ENCODE measurements at regions not wholly inside any gene's neighbourhood (a gene's known extent, or its start where the extent isn't known, plus 50 kb on each side); places are given as distances from the start of the nearest gene placed in this dataset.

DNA sequence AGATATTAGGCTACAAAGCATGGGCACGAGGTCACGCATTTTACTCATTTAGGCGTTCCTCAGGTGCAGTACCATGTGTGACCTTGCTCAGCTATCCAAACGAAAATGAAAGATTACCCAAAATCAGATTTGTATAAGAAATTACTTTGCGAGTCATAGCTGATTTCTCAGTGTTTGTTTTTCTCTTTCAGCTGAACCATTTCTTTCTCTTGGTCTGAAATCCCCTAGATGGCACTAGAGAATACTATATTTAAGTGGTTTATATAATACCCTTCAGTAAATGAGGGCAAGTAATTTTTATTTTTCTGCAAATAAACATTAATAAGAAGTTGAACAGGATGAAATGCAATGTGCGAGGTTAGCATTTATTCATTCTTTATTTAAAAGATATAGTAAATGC is 496.6 kb downstream of the STIM2 start:
- no peak for TF ChIP-seq EP300 (IDR thresholded peaks at IDR 0.05)
- TF ChIP-seq, protein P1, sequence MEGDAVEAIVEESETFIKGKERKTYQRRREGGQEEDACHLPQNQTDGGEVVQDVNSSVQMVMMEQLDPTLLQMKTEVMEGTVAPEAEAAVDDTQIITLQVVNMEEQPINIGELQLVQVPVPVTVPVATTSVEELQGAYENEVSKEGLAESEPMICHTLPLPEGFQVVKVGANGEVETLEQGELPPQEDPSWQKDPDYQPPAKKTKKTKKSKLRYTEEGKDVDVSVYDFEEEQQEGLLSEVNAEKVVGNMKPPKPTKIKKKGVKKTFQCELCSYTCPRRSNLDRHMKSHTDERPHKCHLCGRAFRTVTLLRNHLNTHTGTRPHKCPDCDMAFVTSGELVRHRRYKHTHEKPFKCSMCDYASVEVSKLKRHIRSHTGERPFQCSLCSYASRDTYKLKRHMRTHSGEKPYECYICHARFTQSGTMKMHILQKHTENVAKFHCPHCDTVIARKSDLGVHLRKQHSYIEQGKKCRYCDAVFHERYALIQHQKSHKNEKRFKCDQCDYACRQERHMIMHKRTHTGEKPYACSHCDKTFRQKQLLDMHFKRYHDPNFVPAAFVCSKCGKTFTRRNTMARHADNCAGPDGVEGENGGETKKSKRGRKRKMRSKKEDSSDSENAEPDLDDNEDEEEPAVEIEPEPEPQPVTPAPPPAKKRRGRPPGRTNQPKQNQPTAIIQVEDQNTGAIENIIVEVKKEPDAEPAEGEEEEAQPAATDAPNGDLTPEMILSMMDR (IDR thresholded peaks at IDR 0.05), result no peak
- no peak for TF ChIP-seq POLR2AphosphoS5 (IDR thresholded peaks at IDR 0.05)
- no peak for TF ChIP-seq POLR2A (IDR thresholded peaks at IDR 0.05)
- no peak for DNase-seq
- ATAC-seq (ENCODE audit: low FRiP score in 2 of 2), result no peak
- Histone ChIP-seq H3K9me3 (no peaks in the 10 kb centered on the region), H3K27me3 (no peaks in the 10 kb centered on the region), H3K4me1 (no peaks in the 10 kb centered on the region), H3K36me3 (no peaks in the 10 kb centered on the region), H3K4me3 (no peak overlapping the region), H3K27ac (no peak overlapping the region)
- 48 to 57% methylated on average over 6 of the region's 6 CpGs for WGBS, 2 donors

- 66 to 71% methylated on average over 2 of the region's 2 CpGs for WGBS, 2 donors
- DNase-seq (no peak), ATAC-seq (ENCODE audit: low FRiP score in 2 of 2) (no peak)
- Histone ChIP-seq H3K27ac (no peak overlapping the region), H3K4me3 (no peak overlapping the region), H3K27me3 (no peaks in the 10 kb centered on the region), H3K36me3 (no peaks in the 10 kb centered on the region), H3K9me3 (no peaks in the 10 kb centered on the region), H3K4me1 (no peaks in the 10 kb centered on the region)
- TF ChIP-seq EP300 (IDR thresholded peaks at IDR 0.05) (no peak), POLR2AphosphoS5 (IDR thresholded peaks at IDR 0.05) (no peak), POLR2A (IDR thresholded peaks at IDR 0.05) (no peak)
- TF ChIP-seq, protein P1 (IDR thresholded peaks at IDR 0.05), result no peak
These were observed 497.6 kb downstream of the STIM2 start for GRCh38 chr4:27358269-27358668.

DNA sequence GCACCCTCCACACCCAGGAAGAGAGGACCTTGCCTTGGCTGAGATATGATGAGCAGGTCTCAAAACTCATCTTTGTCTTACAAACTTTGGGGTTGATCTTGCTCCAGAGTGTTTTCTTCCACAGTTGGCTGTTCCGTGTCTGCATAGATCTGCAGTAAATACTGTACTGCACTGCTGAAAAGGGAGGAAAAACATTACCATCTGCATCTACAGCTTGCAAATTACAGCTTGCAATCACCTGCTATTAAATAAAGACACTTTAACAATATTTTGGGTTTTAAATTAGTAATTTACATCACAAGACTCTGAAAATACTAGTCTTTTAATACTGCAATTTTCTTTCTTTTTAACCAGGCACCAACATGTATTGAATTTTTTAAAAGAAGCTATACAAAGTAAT is 499.5 kb downstream of the STIM2 start:
- ATAC-seq (ENCODE audit: low FRiP score in 2 of 2), result no peak
- no peaks in the 10 kb centered on the region for H3K36me3 ChIP-seq
- H3K27me3 ChIP-seq, result no peaks in the 10 kb centered on the region
- 69 to 89% methylated on average over 1 of the region's 1 CpG for WGBS, 2 donors
- H3K4me1 ChIP-seq, result no peaks in the 10 kb centered on the region
- no peaks in the 10 kb centered on the region for H3K9me3 ChIP-seq
- TF ChIP-seq, protein P1 (IDR thresholded peaks at IDR 0.05), result no peak
- TF ChIP-seq POLR2AphosphoS5 (IDR thresholded peaks at IDR 0.05) (no peak), POLR2A (IDR thresholded peaks at IDR 0.05) (no peak), EP300 (IDR thresholded peaks at IDR 0.05) (no peak)
- no peak for DNase-seq
- no peak overlapping the region for H3K27ac ChIP-seq
- no peak overlapping the region for H3K4me3 ChIP-seq

- 49 to 51% methylated on average over 7 of the region's 7 CpGs for WGBS, 2 donors
These were observed 500.2 kb downstream of the STIM2 start for GRCh38 chr4:27360790-27361267.

GRCh38 chr4:27364509-27364908 is 503.9 kb downstream of the STIM2 start:
- no peak overlapping the region for H3K4me3 ChIP-seq
- no peak for ATAC-seq (ENCODE audit: low FRiP score in 2 of 2)
- H3K27me3 ChIP-seq, result no peaks in the 10 kb centered on the region
- no peak overlapping the region for H3K27ac ChIP-seq
- peak in 1 of 2 donors; percentile 21 for DNase-seq
- TF ChIP-seq POLR2A (IDR thresholded peaks at IDR 0.05) (no peak), POLR2AphosphoS5 (IDR thresholded peaks at IDR 0.05) (no peak), EP300 (IDR thresholded peaks at IDR 0.05) (no peak)
- TF ChIP-seq, protein P1 (IDR thresholded peaks at IDR 0.05), result no peak
- H3K4me1 ChIP-seq, result no peaks in the 10 kb centered on the region
- no peaks in the 10 kb centered on the region for H3K36me3 ChIP-seq
- no peaks in the 10 kb centered on the region for H3K9me3 ChIP-seq
- 90 to 96% methylated on average over 6 of the region's 6 CpGs for WGBS, 2 donors

More at GRCh38 chr4:27360790-27361267, 500.2 kb downstream of the STIM2 start:
- H3K36me3 ChIP-seq, result no peaks in the 10 kb centered on the region
- ATAC-seq (ENCODE audit: low FRiP score in 2 of 2) (peak in 1 of 2 donors; percentile 75), DNase-seq (no peak)
- no peak overlapping the region for H3K27ac ChIP-seq
- TF ChIP-seq EP300 (IDR thresholded peaks at IDR 0.05), result no peak
- no peak for TF ChIP-seq POLR2A (IDR thresholded peaks at IDR 0.05)
- TF ChIP-seq POLR2AphosphoS5 (IDR thresholded peaks at IDR 0.05), result no peak
- TF ChIP-seq, protein P1 (IDR thresholded peaks at IDR 0.05), result no peak
- no peaks in the 10 kb centered on the region for H3K27me3 ChIP-seq
- no peak overlapping the region for H3K4me3 ChIP-seq
- no peaks in the 10 kb centered on the region for H3K4me1 ChIP-seq
- no peaks in the 10 kb centered on the region for H3K9me3 ChIP-seq
